Stimulated activated naive CD8-positive, alpha-beta T cell treated with anti-CD3 and anti-CD28 coated beads, Interleukin-15, amount 100 ng/mL, for 72 hours (primary cell): ENCODE measurements at regions not wholly inside any gene's neighbourhood (a gene's known extent, or its start where the extent isn't known, plus 50 kb on each side); places are given as distances from the start of the nearest gene placed in this dataset.
"Not testable (repeated sequence)": the region's sequence is repeated elsewhere in the genome, so short reads cannot be mapped to it uniquely, and the experiment has no call there.

ENCODE experiments used
- ATAC-seq: fragments of 150-1000 bp; cut with Tn5 transposase; 2 replicates; pipeline ENCODE4 v1.10.0; 2021; ENCODE audit warnings: mild to moderate bottlenecking, moderate library complexity
- DNase-seq, 2 donors: peaks; one replicate each; pipeline ENCODE4 v3.0.0; 2021 to 2022
- H3K27ac Mint-ChIP-seq, 2 donors: one replicate each; pipeline ENCODE4 v1.8.0; 2022; ENCODE audit warnings: mild to moderate bottlenecking in 2 of 2, mixed read lengths in 2 of 2, moderate library complexity in 2 of 2
- H3K27me3 Mint-ChIP-seq: one replicate; pipeline ENCODE4 v1.8.0; 2022; ENCODE audit warnings: mixed read lengths
- H3K4me1 Mint-ChIP-seq: one replicate; pipeline ENCODE4 v1.8.0; 2022; ENCODE audit warnings: mild to moderate bottlenecking, mixed read lengths
- H3K4me3 Mint-ChIP-seq, 2 donors: one replicate each; pipeline ENCODE4 v1.8.0; 2022; ENCODE audit warnings: mild to moderate bottlenecking in 2 of 2, mixed read lengths in 2 of 2, moderate library complexity in 1 of 2
- H3K9me3 Mint-ChIP-seq, 2 donors: one replicate each; pipeline ENCODE4 v1.8.0; 2022; ENCODE audit warnings: mixed read lengths in 2 of 2

- not testable (repeated sequence) for H3K27ac Mint-ChIP-seq, H3K4me1 Mint-ChIP-seq, H3K27me3 Mint-ChIP-seq, DNase-seq, H3K4me3 Mint-ChIP-seq, ATAC-seq, H3K9me3 Mint-ChIP-seq
Measured at GRCh38 chr13:18891242-18891641, 290.4 kb downstream of the TUBA3C start.

- not testable (repeated sequence) for ATAC-seq, H3K4me1 Mint-ChIP-seq, H3K27ac Mint-ChIP-seq, DNase-seq
- H3K9me3 Mint-ChIP-seq = peaks cover 0 to 10% of the 10 kb centered on the region in 2 donors
- peak overlapping the region in 1 of 2 donors; percentile 41 for H3K4me3 Mint-ChIP-seq
- peaks cover 21% of the 10 kb centered on the region for H3K27me3 Mint-ChIP-seq
Measured at GRCh38 chr13:18874875-18875789, 306.5 kb downstream of the TUBA3C start.

- not testable (repeated sequence) for H3K4me3 Mint-ChIP-seq, H3K4me1 Mint-ChIP-seq, H3K27ac Mint-ChIP-seq, H3K27me3 Mint-ChIP-seq, ATAC-seq, DNase-seq, H3K9me3 Mint-ChIP-seq
Measured at GRCh38 chr13:18870557-18870956, 311.1 kb downstream of the TUBA3C start.

- not testable (repeated sequence) for DNase-seq, H3K9me3 Mint-ChIP-seq, H3K4me3 Mint-ChIP-seq, H3K27me3 Mint-ChIP-seq, H3K4me1 Mint-ChIP-seq, H3K27ac Mint-ChIP-seq, ATAC-seq
Measured at GRCh38 chr13:18869365-18869764, 312.3 kb downstream of the TUBA3C start.

- not testable (repeated sequence) for ATAC-seq, H3K27ac Mint-ChIP-seq, H3K4me3 Mint-ChIP-seq, DNase-seq, H3K4me1 Mint-ChIP-seq, H3K27me3 Mint-ChIP-seq
- H3K9me3 Mint-ChIP-seq = peaks cover 0 to 16% of the 10 kb centered on the region in 2 donors
Measured at GRCh38 chr13:18837986-18838629, 343.5 kb downstream of the TUBA3C start.

GRCh38 chr13:18837179-18837745 lies 344.4 kb downstream of the TUBA3C start:
- not testable (repeated sequence) for DNase-seq, H3K4me1 Mint-ChIP-seq, ATAC-seq, H3K27ac Mint-ChIP-seq, H3K4me3 Mint-ChIP-seq, H3K27me3 Mint-ChIP-seq
- H3K9me3 Mint-ChIP-seq = peaks cover 0 to 16% of the 10 kb centered on the region in 2 donors

- not testable (repeated sequence) for H3K27ac Mint-ChIP-seq, H3K4me3 Mint-ChIP-seq, H3K4me1 Mint-ChIP-seq, DNase-seq, ATAC-seq, H3K27me3 Mint-ChIP-seq
- H3K9me3 Mint-ChIP-seq = peaks cover 0 to 16% of the 10 kb centered on the region in 2 donors
Measured at GRCh38 chr13:18836371-18837178, 345.0 kb downstream of the TUBA3C start.

GRCh38 chr13:18835754-18836153 lies 345.9 kb downstream of the TUBA3C start:
- H3K4me3 Mint-ChIP-seq, ATAC-seq, DNase-seq, H3K27ac Mint-ChIP-seq, H3K27me3 Mint-ChIP-seq, H3K4me1 Mint-ChIP-seq: not testable (repeated sequence)
- peaks cover 0 to 16% of the 10 kb centered on the region in 2 donors for H3K9me3 Mint-ChIP-seq

- H3K9me3 Mint-ChIP-seq, H3K27me3 Mint-ChIP-seq, H3K4me3 Mint-ChIP-seq, H3K4me1 Mint-ChIP-seq, ATAC-seq, DNase-seq, H3K27ac Mint-ChIP-seq: not testable (repeated sequence)
Measured at GRCh38 chr13:18824678-18825077, 356.9 kb downstream of the TUBA3C start.

GRCh38 chr13:18822655-18823639 lies 358.7 kb downstream of the TUBA3C start:
- not testable (repeated sequence) for H3K27ac Mint-ChIP-seq, H3K4me3 Mint-ChIP-seq, H3K9me3 Mint-ChIP-seq, H3K27me3 Mint-ChIP-seq, DNase-seq, H3K4me1 Mint-ChIP-seq, ATAC-seq

GRCh38 chr13:18773988-18774387 lies 407.6 kb downstream of the TUBA3C start:
- H3K9me3 Mint-ChIP-seq, H3K27me3 Mint-ChIP-seq, ATAC-seq, H3K4me3 Mint-ChIP-seq, DNase-seq, H3K4me1 Mint-ChIP-seq, H3K27ac Mint-ChIP-seq: not testable (repeated sequence)

GRCh38 chr13:18741696-18742095 lies 439.9 kb downstream of the TUBA3C start:
- not testable (repeated sequence) for H3K27ac Mint-ChIP-seq, H3K27me3 Mint-ChIP-seq, DNase-seq, H3K4me1 Mint-ChIP-seq, H3K4me3 Mint-ChIP-seq, ATAC-seq
- peaks cover 0 to 11% of the 10 kb centered on the region in 2 donors for H3K9me3 Mint-ChIP-seq

GRCh38 chr13:18739310-18739709 lies 442.3 kb downstream of the TUBA3C start:
- peaks cover 0 to 11% of the 10 kb centered on the region in 2 donors for H3K9me3 Mint-ChIP-seq
- H3K27me3 Mint-ChIP-seq = no peaks in the 10 kb centered on the region
- DNase-seq (no peak), ATAC-seq (no peak)
- no peak overlapping the region for H3K4me3 Mint-ChIP-seq
- no peak overlapping the region for H3K27ac Mint-ChIP-seq
- no peaks in the 10 kb centered on the region for H3K4me1 Mint-ChIP-seq

GRCh38 chr13:18738086-18738485 lies 443.5 kb downstream of the TUBA3C start:
- not testable (repeated sequence) for DNase-seq, H3K4me3 Mint-ChIP-seq, H3K27ac Mint-ChIP-seq, H3K4me1 Mint-ChIP-seq, ATAC-seq, H3K27me3 Mint-ChIP-seq
- peaks cover 0 to 11% of the 10 kb centered on the region in 2 donors for H3K9me3 Mint-ChIP-seq
